RWPE2 (cell line): ENCODE measurements at regions not wholly inside any gene's neighbourhood (a gene's known extent, or its start where the extent isn't known, plus 50 kb on each side); places are given as distances from the start of the nearest gene placed in this dataset.

Experiments
- ATAC-seq: fragments of 200-7000 bp; cut with Tn5 transposase; 3 replicates; pipeline ENCODE4 v1.9.1; 2021; ENCODE audit warnings: low read depth
- DNase-seq: peaks from one replicate; pipeline ENCODE4 v3.0.0-alpha.2; 2020; ENCODE audit warnings: low spot score
- H3K27ac ChIP-seq: fragments of 450-650 bp; 2 replicates; pipeline ENCODE4 v1.5.1; 2017; ENCODE audit warnings: mild to moderate bottlenecking; ENCODE audit not compliant: poor library complexity, severe bottlenecking
- H3K27me3 ChIP-seq: fragments of 250-450 bp; sonication (Bioruptor Pico); 2 replicates; pipeline ENCODE4 v1.5.1; 2021; ENCODE audit warnings: mild to moderate bottlenecking, moderate library complexity; ENCODE audit not compliant: insufficient read depth, poor library complexity, severe bottlenecking
- H3K36me3 ChIP-seq: fragments of 250-450 bp; sonication (Bioruptor Pico); 2 replicates; pipeline ENCODE4 v1.5.1; 2020; ENCODE audit warnings: low read depth, mild to moderate bottlenecking, moderate library complexity
- H3K4me1 ChIP-seq: fragments of 250-450 bp; sonication (Bioruptor Pico); 2 replicates; pipeline ENCODE4 v1.5.1; 2021; ENCODE audit warnings: mild to moderate bottlenecking, moderate library complexity; ENCODE audit not compliant: insufficient read depth, poor library complexity, severe bottlenecking
- H3K4me3 ChIP-seq: fragments of 250-450 bp; sonication (Bioruptor Pico); 2 replicates; pipeline ENCODE4 v1.5.1; 2021; ENCODE audit warnings: mild to moderate bottlenecking, moderate library complexity; ENCODE audit not compliant: severe bottlenecking
- H3K9me3 ChIP-seq: fragments of 250-450 bp; sonication (Bioruptor Pico); 2 replicates; pipeline ENCODE4 v1.5.1; 2021; ENCODE audit warnings: mild to moderate bottlenecking, moderate library complexity; ENCODE audit not compliant: severe bottlenecking
- TF ChIP-seq, protein P1 (sequence below): fragments of 450-650 bp; IDR thresholded peaks from one replicate; pipeline ENCODE4 v1.5.1; 2017; ENCODE audit warnings: mild to moderate bottlenecking, moderate library complexity; ENCODE audit not compliant: poor library complexity, severe bottlenecking

DNA sequence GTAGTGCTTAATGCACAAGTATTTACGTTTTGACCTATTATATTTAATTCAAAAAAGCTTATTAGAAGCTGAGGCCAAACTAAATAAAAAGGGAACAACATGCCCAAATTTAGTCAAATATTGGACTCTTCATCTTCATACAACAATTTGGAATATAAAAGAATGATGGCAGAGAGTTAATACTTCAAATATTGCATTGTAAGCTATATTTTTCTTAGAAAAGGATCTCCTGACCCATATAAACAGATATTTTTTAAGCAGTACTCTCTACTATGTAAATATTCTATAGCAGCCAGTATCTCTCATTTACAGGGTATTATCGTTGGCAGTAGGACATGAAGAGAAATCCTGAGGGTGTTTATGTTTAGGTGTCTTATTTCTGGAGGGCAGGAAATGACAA is 531.2 kb downstream of the NYAP2 start:
- TF ChIP-seq, protein P1, sequence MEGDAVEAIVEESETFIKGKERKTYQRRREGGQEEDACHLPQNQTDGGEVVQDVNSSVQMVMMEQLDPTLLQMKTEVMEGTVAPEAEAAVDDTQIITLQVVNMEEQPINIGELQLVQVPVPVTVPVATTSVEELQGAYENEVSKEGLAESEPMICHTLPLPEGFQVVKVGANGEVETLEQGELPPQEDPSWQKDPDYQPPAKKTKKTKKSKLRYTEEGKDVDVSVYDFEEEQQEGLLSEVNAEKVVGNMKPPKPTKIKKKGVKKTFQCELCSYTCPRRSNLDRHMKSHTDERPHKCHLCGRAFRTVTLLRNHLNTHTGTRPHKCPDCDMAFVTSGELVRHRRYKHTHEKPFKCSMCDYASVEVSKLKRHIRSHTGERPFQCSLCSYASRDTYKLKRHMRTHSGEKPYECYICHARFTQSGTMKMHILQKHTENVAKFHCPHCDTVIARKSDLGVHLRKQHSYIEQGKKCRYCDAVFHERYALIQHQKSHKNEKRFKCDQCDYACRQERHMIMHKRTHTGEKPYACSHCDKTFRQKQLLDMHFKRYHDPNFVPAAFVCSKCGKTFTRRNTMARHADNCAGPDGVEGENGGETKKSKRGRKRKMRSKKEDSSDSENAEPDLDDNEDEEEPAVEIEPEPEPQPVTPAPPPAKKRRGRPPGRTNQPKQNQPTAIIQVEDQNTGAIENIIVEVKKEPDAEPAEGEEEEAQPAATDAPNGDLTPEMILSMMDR = no peak

DNA sequence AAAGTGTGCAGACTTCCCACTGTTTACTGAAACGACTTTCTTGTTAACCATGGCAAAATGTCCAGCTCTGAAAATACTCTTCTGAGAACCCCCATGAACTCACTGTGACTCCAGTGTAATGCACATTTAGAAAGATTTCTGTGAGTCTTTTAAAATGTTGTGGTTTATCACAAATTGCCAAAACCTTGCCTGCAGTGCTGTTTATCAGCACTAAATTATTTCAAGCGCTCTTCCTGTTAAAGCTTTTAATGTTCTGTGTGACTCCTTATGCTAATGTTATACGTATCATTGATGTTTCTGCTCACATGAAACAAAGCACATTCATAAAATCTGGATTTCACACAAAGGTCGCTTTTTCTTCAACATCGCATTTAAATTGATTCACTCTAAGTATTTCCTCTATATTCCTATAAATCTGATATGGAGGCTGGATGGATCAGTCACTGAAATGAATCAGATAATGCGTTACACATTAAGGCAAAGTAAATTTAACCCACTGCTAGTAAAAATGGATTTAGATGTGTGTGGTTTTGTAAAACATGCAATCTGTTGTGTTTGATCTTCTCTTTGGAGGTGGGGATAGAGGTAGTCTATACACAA is 521.2 kb downstream of the NYAP2 start:
- ATAC-seq (no peak), DNase-seq (no peak)
- no peaks in the 10 kb centered on the region for H3K9me3 ChIP-seq
- no peak overlapping the region for H3K4me3 ChIP-seq
- no peaks in the 10 kb centered on the region for H3K27me3 ChIP-seq
- no peak overlapping the region for H3K27ac ChIP-seq
- TF ChIP-seq, protein P1 = no peak
- no peaks in the 10 kb centered on the region for H3K4me1 ChIP-seq
- H3K36me3 ChIP-seq = no peaks in the 10 kb centered on the region

More for the DNA sequence above, 531.2 kb downstream of the NYAP2 start:
- no peaks in the 10 kb centered on the region for H3K36me3 ChIP-seq
- DNase-seq = no peak
- H3K27ac ChIP-seq = no peak overlapping the region
- H3K9me3 ChIP-seq = no peaks in the 10 kb centered on the region
- no peak for ATAC-seq
- no peaks in the 10 kb centered on the region for H3K27me3 ChIP-seq
- H3K4me1 ChIP-seq = peaks cover 9% of the 10 kb centered on the region
- H3K4me3 ChIP-seq = no peak overlapping the region

DNA sequence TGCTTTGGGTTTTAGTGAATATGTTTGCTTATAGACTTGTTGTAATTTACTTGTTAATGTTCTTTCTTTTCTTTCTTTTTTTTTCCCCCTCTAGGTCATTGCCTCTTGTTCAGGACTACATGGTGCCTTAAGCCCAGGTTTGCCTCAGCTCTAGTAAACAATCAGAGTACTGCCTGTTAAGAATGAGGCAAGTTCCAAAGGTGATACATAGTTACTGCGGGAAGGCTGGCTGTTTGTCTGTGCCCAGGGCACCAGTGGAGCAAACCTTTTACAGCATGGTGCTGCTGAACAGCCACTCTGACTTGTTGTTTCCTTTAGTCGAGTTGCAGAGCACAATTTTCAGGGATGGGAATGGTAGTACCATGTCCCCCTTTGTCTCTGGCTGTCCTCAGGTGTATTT is 517.2 kb downstream of the NYAP2 start:
- H3K4me3 ChIP-seq = no peak overlapping the region
- ATAC-seq = no peak

DNA sequence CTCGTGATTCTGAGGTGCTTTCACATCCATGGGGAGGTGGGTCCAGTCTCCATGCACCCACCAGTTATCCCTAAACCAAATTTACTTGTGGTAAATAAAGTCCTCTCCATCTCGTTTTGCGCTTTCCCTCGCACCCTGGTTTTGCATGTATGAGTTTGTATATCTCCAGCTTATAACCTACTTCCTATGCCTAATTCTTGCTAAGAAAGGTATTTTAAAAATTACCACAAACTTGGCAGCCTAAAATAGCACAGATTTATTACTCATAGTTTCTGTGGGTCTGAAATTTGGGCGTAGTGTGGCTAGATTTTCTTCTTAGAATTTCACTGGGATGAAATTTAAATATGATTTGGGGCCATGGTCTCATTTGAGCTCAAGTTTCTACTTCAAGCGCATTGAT is 511.5 kb downstream of the NYAP2 start:
- no peaks in the 10 kb centered on the region for H3K9me3 ChIP-seq
- H3K36me3 ChIP-seq = no peaks in the 10 kb centered on the region
- no peak overlapping the region for H3K4me3 ChIP-seq
- ATAC-seq (no peak), DNase-seq (no peak)
- H3K27me3 ChIP-seq = no peaks in the 10 kb centered on the region
- H3K4me1 ChIP-seq = no peaks in the 10 kb centered on the region
- no peak overlapping the region for H3K27ac ChIP-seq
- TF ChIP-seq, protein P1 = no peak

More for the DNA sequence above, 517.2 kb downstream of the NYAP2 start:
- Histone ChIP-seq H3K36me3 (no peaks in the 10 kb centered on the region), H3K4me1 (no peaks in the 10 kb centered on the region), H3K27ac (no peak overlapping the region), H3K9me3 (no peaks in the 10 kb centered on the region), H3K27me3 (no peaks in the 10 kb centered on the region)
- no peak for DNase-seq
- TF ChIP-seq, protein P1 = no peak

DNA sequence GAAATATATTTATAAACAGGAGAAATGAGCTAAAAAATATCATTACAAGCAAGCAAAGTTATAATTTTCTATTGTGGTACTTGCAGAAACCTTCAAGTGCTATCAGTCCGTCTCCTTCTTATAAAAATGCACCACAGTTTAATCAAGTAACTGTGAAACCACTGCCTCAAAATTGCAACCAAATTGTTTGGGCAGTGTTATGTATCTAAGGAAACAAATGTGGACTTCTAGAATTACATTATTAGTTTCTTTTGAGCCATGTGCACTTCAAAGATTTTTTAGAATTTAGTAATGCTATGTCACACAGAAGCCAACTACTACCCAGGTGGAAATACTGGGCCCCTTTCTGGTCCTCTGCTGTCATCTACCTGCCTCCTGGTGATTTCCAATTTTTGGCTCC is 495.6 kb downstream of the NYAP2 start:
- TF ChIP-seq, protein P1 = no peak
- Histone ChIP-seq H3K4me1 (peaks cover 14% of the 10 kb centered on the region), H3K9me3 (no peaks in the 10 kb centered on the region), H3K27ac (peak overlapping the region; percentile 32), H3K27me3 (no peaks in the 10 kb centered on the region), H3K4me3 (no peak overlapping the region), H3K36me3 (no peaks in the 10 kb centered on the region)
- no peak for ATAC-seq
- DNase-seq = no peak
